Calu3 (cell line): ENCODE measurements at regions not wholly inside any gene's neighbourhood (a gene's known extent, or its start where the extent isn't known, plus 50 kb on each side); places are given as distances from the start of the nearest gene placed in this dataset.
"Not testable (repeated sequence)": the region's sequence is repeated elsewhere in the genome, so short reads cannot be mapped to it uniquely, and the experiment has no call there.

ENCODE experiments used
- BruUV-seq: library from RNA; stranded (reverse); fragments of 400-500 nt; replicated peaks from 2 replicates; lab custom pipeline; 2021; lab: Mats Ljungman, UMichigan
- CTCF ChIA-PET: fragments of 300-600 bp; sonication (Branson Sonifier 250); formaldehyde crosslinking; loops from one replicate; lab custom pipeline; 2022; ENCODE audit warnings: antibody characterized with exemption; lab: Charles Lee
- DNase-seq: peaks from one replicate; pipeline ENCODE4 v3.0.0; 2022
- H3K27ac Mint-ChIP-seq: one replicate; pipeline ENCODE4 v1.8.0; 2022; ENCODE audit warnings: mixed read lengths; ENCODE audit not compliant: unreplicated experiment
- H3K27me3 Mint-ChIP-seq: one replicate; pipeline ENCODE4 v1.8.0; 2022; ENCODE audit warnings: mixed read lengths; ENCODE audit not compliant: unreplicated experiment
- H3K36me3 Mint-ChIP-seq: one replicate; pipeline ENCODE4 v1.8.0; 2022; ENCODE audit warnings: mild to moderate bottlenecking, moderate library complexity, mixed read lengths; ENCODE audit not compliant: insufficient read depth, unreplicated experiment
- H3K4me1 Mint-ChIP-seq: one replicate; pipeline ENCODE4 v1.8.0; 2022; ENCODE audit warnings: mild to moderate bottlenecking, low read depth, mixed read lengths; ENCODE audit not compliant: unreplicated experiment
- H3K4me3 Mint-ChIP-seq: one replicate; pipeline ENCODE4 v1.8.0; 2022; ENCODE audit warnings: mild to moderate bottlenecking, low read depth, moderate library complexity, mixed read lengths; ENCODE audit not compliant: unreplicated experiment
- H3K9me3 Mint-ChIP-seq: one replicate; pipeline ENCODE4 v1.8.0; 2022; ENCODE audit warnings: low read depth, mixed read lengths; ENCODE audit not compliant: unreplicated experiment
- CTCF ChIP-seq: fragments of 200-600 bp; IDR thresholded peaks from one replicate; pipeline ENCODE4 v1.8.0; 2022; ENCODE audit warnings: antibody characterized with exemption; ENCODE audit not compliant: unreplicated experiment
- intact Hi-C: fragments of 100-400 bp; cut with micrococcal nuclease; formaldehyde crosslinking; loops from one replicate; pipeline ENCODE4 v1.10.0; 2022; ENCODE audit not compliant: unreplicated experiment

GRCh38 chr2:185984670-185985069 is 246.1 kb downstream of the FSIP2 start:
- Mint-ChIP-seq H3K36me3 (no peaks in the 10 kb centered on the region), H3K27ac (no peak overlapping the region), H3K4me1 (peaks cover 6% of the 10 kb centered on the region), H3K27me3 (no peaks in the 10 kb centered on the region), H3K4me3 (no peak overlapping the region), H3K9me3 (no peaks in the 10 kb centered on the region)
- DNase-seq = no peak
- BruUV-seq = no TSS peak
- TF ChIP-seq CTCF = no peak
- CTCF ChIA-PET = no interaction called here
- intact Hi-C loops = no loop called here

- H3K9me3 Mint-ChIP-seq, BruUV-seq, H3K27ac Mint-ChIP-seq, DNase-seq, H3K27me3 Mint-ChIP-seq, CTCF ChIA-PET, H3K4me1 Mint-ChIP-seq, H3K36me3 Mint-ChIP-seq, intact Hi-C loops, H3K4me3 Mint-ChIP-seq: not testable (repeated sequence)
Observed at GRCh38 chr2:185988907-185989306, 250.3 kb downstream of the FSIP2 start.

- no TSS peak for BruUV-seq
- Mint-ChIP-seq H3K4me1 (no peaks in the 10 kb centered on the region), H3K27ac (no peak overlapping the region), H3K27me3 (no peaks in the 10 kb centered on the region), H3K9me3 (no peaks in the 10 kb centered on the region), H3K36me3 (no peaks in the 10 kb centered on the region), H3K4me3 (no peak overlapping the region)
- intact Hi-C loops = no loop called here
- no peak for TF ChIP-seq CTCF
- CTCF ChIA-PET = no interaction called here
- no peak for DNase-seq
Observed at GRCh38 chr2:185990861-185991525, 252.4 kb downstream of the FSIP2 start.

- no peaks in the 10 kb centered on the region for H3K4me1 Mint-ChIP-seq
- intact Hi-C loops = no loop called here
- H3K27me3 Mint-ChIP-seq = no peaks in the 10 kb centered on the region
- no peak overlapping the region for H3K4me3 Mint-ChIP-seq
- H3K27ac Mint-ChIP-seq = no peak overlapping the region
- no peaks in the 10 kb centered on the region for H3K36me3 Mint-ChIP-seq
- BruUV-seq = no TSS peak
- no peak for TF ChIP-seq CTCF
- CTCF ChIA-PET = no interaction called here
- H3K9me3 Mint-ChIP-seq = no peaks in the 10 kb centered on the region
- DNase-seq = no peak
Observed at GRCh38 chr2:185998562-185999070, 260.0 kb downstream of the FSIP2 start.

GRCh38 chr2:186009341-186009740 is 270.7 kb downstream of the FSIP2 start:
- H3K27ac Mint-ChIP-seq = no peak overlapping the region

More at GRCh38 chr2:186009341-186009740, 270.7 kb downstream of the FSIP2 start:
- no peaks in the 10 kb centered on the region for H3K36me3 Mint-ChIP-seq
- DNase-seq = no peak
- H3K4me1 Mint-ChIP-seq = no peaks in the 10 kb centered on the region
- intact Hi-C loops = no loop called here
- BruUV-seq = no TSS peak
- TF ChIP-seq CTCF = no peak
- CTCF ChIA-PET = no interaction called here
- no peak overlapping the region for H3K4me3 Mint-ChIP-seq
- H3K27me3 Mint-ChIP-seq = no peaks in the 10 kb centered on the region
- peaks cover 2% of the 10 kb centered on the region for H3K9me3 Mint-ChIP-seq
